ENCODE measurements at regions not wholly inside any gene's neighbourhood (a gene's known extent, or its start where the extent isn't known, plus 50 kb on each side); places are given as distances from the start of the nearest gene placed in this dataset.

GRCh38 chr14:71169861-71170260, 262.6 kb downstream of the PCNX1 start:
- TF ChIP-seq POLR2AphosphoS5 (IDR thresholded peaks at IDR 0.05; ENCODE audit: low read depth) (no peak), GABPA (IDR thresholded peaks at IDR 0.05; ENCODE audit: low read depth) (no peak), REST (IDR thresholded peaks at IDR 0.05; ENCODE audit: insufficient replicate concordance, low read depth) (no peak), SPI1 (IDR thresholded peaks at IDR 0.05; ENCODE audit: borderline replicate concordance, low read depth) (no peak), CTCF (IDR thresholded peaks at IDR 0.05; ENCODE audit: insufficient read depth, low read length) (no peak)
- Histone ChIP-seq H3K27me3 (ENCODE audit: insufficient read depth, poor library complexity, severe bottlenecking) (no peaks in the 10 kb centered on the region), H3K27ac (replicated peaks) (no peak overlapping the region), H3K4me3 (replicated peaks; ENCODE audit: insufficient read depth, low read length) (no peak overlapping the region)
- DNase-seq (ENCODE audit: low read depth in 1 of 2, low spot score in 1 of 2): no peak

- H3K27ac ChIP-seq (replicated peaks): no peak overlapping the region
- no peak for TF ChIP-seq GABPA (IDR thresholded peaks at IDR 0.05; ENCODE audit: low read depth)
- no peak for TF ChIP-seq CTCF (IDR thresholded peaks at IDR 0.05; ENCODE audit: insufficient read depth, low read length)
- no peak for TF ChIP-seq POLR2AphosphoS5 (IDR thresholded peaks at IDR 0.05; ENCODE audit: low read depth)
- no peak for TF ChIP-seq SPI1 (IDR thresholded peaks at IDR 0.05; ENCODE audit: borderline replicate concordance, low read depth)
- TF ChIP-seq REST (IDR thresholded peaks at IDR 0.05; ENCODE audit: insufficient replicate concordance, low read depth): no peak
- no peaks in the 10 kb centered on the region for H3K27me3 ChIP-seq (ENCODE audit: insufficient read depth, poor library complexity, severe bottlenecking)
- DNase-seq (ENCODE audit: low read depth in 1 of 2, low spot score in 1 of 2): no peak
- H3K4me3 ChIP-seq (replicated peaks; ENCODE audit: insufficient read depth, low read length): no peak overlapping the region
Observed at GRCh38 chr14:71175491-71175890, 268.2 kb downstream of the PCNX1 start.

DNA sequence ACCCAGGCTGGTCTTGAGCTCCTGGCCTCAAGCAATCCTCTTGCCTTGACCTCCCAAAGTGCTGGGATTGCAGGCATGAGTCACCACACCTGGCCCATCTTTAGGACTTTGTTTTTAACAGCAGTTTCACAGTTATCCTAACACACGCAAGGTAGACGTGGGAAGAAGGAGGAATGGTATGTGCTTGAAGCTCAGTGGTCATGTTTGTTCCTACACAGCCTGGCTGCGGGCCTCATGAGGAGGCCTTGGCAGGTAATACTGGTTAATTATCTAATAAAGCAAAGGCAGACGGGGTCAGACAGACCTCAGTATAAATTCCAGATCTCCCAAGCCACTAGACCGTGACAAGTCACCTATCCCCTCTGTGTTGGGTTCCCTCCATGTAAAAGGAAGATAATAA, 271.8 kb downstream of the PCNX1 start:
- no peak overlapping the region for H3K27ac ChIP-seq (replicated peaks)
- DNase-seq (ENCODE audit: low read depth in 1 of 2, low spot score in 1 of 2): no peak
- H3K27me3 ChIP-seq (ENCODE audit: insufficient read depth, poor library complexity, severe bottlenecking): no peaks in the 10 kb centered on the region
- TF ChIP-seq POLR2AphosphoS5 (IDR thresholded peaks at IDR 0.05; ENCODE audit: low read depth): no peak
- no peak for TF ChIP-seq REST (IDR thresholded peaks at IDR 0.05; ENCODE audit: insufficient replicate concordance, low read depth)
- no peak overlapping the region for H3K4me3 ChIP-seq (replicated peaks; ENCODE audit: insufficient read depth, low read length)

GRCh38 chr14:71180397-71180796, 273.1 kb downstream of the PCNX1 start:
- no peak for TF ChIP-seq GABPA (IDR thresholded peaks at IDR 0.05; ENCODE audit: low read depth)
- no peak for TF ChIP-seq CTCF (IDR thresholded peaks at IDR 0.05; ENCODE audit: insufficient read depth, low read length)
- no peak for TF ChIP-seq REST (IDR thresholded peaks at IDR 0.05; ENCODE audit: insufficient replicate concordance, low read depth)
- TF ChIP-seq POLR2AphosphoS5 (IDR thresholded peaks at IDR 0.05; ENCODE audit: low read depth): no peak
- no peak for TF ChIP-seq SPI1 (IDR thresholded peaks at IDR 0.05; ENCODE audit: borderline replicate concordance, low read depth)
- Histone ChIP-seq H3K4me3 (replicated peaks; ENCODE audit: insufficient read depth, low read length) (no peak overlapping the region), H3K27ac (replicated peaks) (no peak overlapping the region), H3K27me3 (ENCODE audit: insufficient read depth, poor library complexity, severe bottlenecking) (no peaks in the 10 kb centered on the region)
- no peak for DNase-seq (ENCODE audit: low read depth in 1 of 2, low spot score in 1 of 2)
